ENCODE measurements at regions not wholly inside any gene's neighbourhood (a gene's known extent, or its start where the extent isn't known, plus 50 kb on each side); places are given as distances from the start of the nearest gene placed in this dataset.

DNA sequence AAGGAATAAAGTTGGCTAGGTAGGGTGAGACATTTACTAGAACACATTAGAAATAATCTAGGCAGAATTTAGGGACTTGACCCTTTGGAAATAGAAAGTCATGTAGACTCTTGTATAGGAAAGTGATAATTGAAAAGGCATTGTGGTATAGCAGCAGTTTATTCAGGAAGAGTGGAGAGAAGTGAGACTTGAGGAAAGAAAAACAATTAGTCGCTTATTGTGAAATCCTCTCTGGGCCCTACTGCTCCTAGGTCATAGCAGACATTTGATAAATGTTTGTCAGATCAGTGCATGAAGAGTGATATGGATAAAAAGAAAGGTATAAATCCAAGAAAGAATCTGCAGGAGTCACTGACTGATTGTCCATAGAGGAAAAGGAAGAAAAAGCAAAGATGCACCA, 337.6 kb downstream of the HNRNPD start:
- TF ChIP-seq, protein P1, sequence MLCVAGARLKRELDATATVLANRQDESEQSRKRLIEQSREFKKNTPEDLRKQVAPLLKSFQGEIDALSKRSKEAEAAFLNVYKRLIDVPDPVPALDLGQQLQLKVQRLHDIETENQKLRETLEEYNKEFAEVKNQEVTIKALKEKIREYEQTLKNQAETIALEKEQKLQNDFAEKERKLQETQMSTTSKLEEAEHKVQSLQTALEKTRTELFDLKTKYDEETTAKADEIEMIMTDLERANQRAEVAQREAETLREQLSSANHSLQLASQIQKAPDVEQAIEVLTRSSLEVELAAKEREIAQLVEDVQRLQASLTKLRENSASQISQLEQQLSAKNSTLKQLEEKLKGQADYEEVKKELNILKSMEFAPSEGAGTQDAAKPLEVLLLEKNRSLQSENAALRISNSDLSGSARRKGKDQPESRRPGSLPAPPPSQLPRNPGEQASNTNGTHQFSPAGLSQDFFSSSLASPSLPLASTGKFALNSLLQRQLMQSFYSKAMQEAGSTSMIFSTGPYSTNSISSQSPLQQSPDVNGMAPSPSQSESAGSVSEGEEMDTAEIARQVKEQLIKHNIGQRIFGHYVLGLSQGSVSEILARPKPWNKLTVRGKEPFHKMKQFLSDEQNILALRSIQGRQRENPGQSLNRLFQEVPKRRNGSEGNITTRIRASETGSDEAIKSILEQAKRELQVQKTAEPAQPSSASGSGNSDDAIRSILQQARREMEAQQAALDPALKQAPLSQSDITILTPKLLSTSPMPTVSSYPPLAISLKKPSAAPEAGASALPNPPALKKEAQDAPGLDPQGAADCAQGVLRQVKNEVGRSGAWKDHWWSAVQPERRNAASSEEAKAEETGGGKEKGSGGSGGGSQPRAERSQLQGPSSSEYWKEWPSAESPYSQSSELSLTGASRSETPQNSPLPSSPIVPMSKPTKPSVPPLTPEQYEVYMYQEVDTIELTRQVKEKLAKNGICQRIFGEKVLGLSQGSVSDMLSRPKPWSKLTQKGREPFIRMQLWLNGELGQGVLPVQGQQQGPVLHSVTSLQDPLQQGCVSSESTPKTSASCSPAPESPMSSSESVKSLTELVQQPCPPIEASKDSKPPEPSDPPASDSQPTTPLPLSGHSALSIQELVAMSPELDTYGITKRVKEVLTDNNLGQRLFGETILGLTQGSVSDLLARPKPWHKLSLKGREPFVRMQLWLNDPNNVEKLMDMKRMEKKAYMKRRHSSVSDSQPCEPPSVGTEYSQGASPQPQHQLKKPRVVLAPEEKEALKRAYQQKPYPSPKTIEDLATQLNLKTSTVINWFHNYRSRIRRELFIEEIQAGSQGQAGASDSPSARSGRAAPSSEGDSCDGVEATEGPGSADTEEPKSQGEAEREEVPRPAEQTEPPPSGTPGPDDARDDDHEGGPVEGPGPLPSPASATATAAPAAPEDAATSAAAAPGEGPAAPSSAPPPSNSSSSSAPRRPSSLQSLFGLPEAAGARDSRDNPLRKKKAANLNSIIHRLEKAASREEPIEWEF (IDR thresholded peaks at IDR 0.05; ENCODE audit: insufficient replicate concordance, low read depth, low read length), result no peak
- TF ChIP-seq, protein P2, sequence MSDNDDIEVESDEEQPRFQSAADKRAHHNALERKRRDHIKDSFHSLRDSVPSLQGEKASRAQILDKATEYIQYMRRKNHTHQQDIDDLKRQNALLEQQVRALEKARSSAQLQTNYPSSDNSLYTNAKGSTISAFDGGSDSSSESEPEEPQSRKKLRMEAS (IDR thresholded peaks at IDR 0.05; ENCODE audit: low read depth, low read length), result no peak
- TF ChIP-seq NR2C2 (IDR thresholded peaks at IDR 0.05; ENCODE audit: borderline replicate concordance, control insufficient read depth, insufficient read length, low read depth), result no peak
- TF ChIP-seq ZNF274 (IDR thresholded peaks at IDR 0.05; ENCODE audit: insufficient read depth, insufficient read length), result no peak
- TF ChIP-seq, protein P3, sequence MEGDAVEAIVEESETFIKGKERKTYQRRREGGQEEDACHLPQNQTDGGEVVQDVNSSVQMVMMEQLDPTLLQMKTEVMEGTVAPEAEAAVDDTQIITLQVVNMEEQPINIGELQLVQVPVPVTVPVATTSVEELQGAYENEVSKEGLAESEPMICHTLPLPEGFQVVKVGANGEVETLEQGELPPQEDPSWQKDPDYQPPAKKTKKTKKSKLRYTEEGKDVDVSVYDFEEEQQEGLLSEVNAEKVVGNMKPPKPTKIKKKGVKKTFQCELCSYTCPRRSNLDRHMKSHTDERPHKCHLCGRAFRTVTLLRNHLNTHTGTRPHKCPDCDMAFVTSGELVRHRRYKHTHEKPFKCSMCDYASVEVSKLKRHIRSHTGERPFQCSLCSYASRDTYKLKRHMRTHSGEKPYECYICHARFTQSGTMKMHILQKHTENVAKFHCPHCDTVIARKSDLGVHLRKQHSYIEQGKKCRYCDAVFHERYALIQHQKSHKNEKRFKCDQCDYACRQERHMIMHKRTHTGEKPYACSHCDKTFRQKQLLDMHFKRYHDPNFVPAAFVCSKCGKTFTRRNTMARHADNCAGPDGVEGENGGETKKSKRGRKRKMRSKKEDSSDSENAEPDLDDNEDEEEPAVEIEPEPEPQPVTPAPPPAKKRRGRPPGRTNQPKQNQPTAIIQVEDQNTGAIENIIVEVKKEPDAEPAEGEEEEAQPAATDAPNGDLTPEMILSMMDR (IDR thresholded peaks at IDR 0.05 in 2 of 3, conservative IDR thresholded peaks at IDR 0.05 in 1 of 3; ENCODE audit: control insufficient read depth in 2 of 3, extremely low read depth in 1 of 3, insufficient read depth in 1 of 3, low read depth in 3 of 3, low read length in 3 of 3), result no peak
- TF ChIP-seq HDAC2 (IDR thresholded peaks at IDR 0.05), result no peak
- TF ChIP-seq RFX5 (IDR thresholded peaks at IDR 0.05; ENCODE audit: low read depth, low read length), result no peak
- no peak for TF ChIP-seq EED (IDR thresholded peaks at IDR 0.05; ENCODE audit: low read depth)
- no peak for TF ChIP-seq BHLHE40 (IDR thresholded peaks at IDR 0.05; ENCODE audit: borderline replicate concordance in 1 of 2, low read depth in 2 of 2, low read length in 1 of 2)

All from GM12878 (cell line).